ENCODE measurements at regions not wholly inside any gene's neighbourhood (a gene's known extent, or its start where the extent isn't known, plus 50 kb on each side); places are given as distances from the start of the nearest gene placed in this dataset.

GRCh38 chr18:39039813-39040212, 1474.2 kb upstream of the CELF4 start:
- Mint-ChIP-seq H3K9me3 (no peaks in the 10 kb centered on the region), H3K4me3 (no peak overlapping the region), H3K27me3 (ENCODE audit: insufficient read depth) (no peaks in the 10 kb centered on the region), H3K27ac (no peak overlapping the region), H3K4me1 (no peaks in the 10 kb centered on the region), H3K36me3 (ENCODE audit: low read depth) (no peaks in the 10 kb centered on the region)
- no peaks in the 10 kb centered on the region for H3K36me3 ChIP-seq (ENCODE audit: control insufficient read depth, insufficient read depth, low read length)
- no peak for DNase-seq
- WGBS, 2 experiments (ENCODE audit: insufficient coverage in 1 of 2, insufficient read length in 1 of 2), result 87 to 100% methylated on average over 2 of the region's 2 CpGs
- H3K4me1 ChIP-seq (ENCODE audit: control insufficient read depth, insufficient read depth, low read length), result no peaks in the 10 kb centered on the region
- no peaks in the 10 kb centered on the region for H3K9me3 ChIP-seq (ENCODE audit: control insufficient read depth, low read length)
- H3K27ac ChIP-seq (ENCODE audit: low read depth, low read length), result no peak overlapping the region
- H3K27me3 ChIP-seq (ENCODE audit: control insufficient read depth, insufficient read depth, low read length, poor library complexity, severe bottlenecking), result no peaks in the 10 kb centered on the region
- H3K4me3 ChIP-seq (ENCODE audit: low read length), result no peak overlapping the region
- TF ChIP-seq CTCF (conservative IDR thresholded peaks at IDR 0.05), result no peak
- H3K9ac ChIP-seq (ENCODE audit: extremely low read depth, low read length, poor library complexity, severe bottlenecking), result no peak overlapping the region

GRCh38 chr18:39037925-39038324, 1472.3 kb upstream of the CELF4 start:
- Histone ChIP-seq H3K9ac (ENCODE audit: extremely low read depth, low read length, poor library complexity, severe bottlenecking) (no peak overlapping the region), H3K27ac (ENCODE audit: low read depth, low read length) (no peak overlapping the region), H3K36me3 (ENCODE audit: control insufficient read depth, insufficient read depth, low read length) (no peaks in the 10 kb centered on the region), H3K27me3 (ENCODE audit: control insufficient read depth, insufficient read depth, low read length, poor library complexity, severe bottlenecking) (no peaks in the 10 kb centered on the region), H3K9me3 (ENCODE audit: control insufficient read depth, low read length) (no peaks in the 10 kb centered on the region), H3K4me3 (ENCODE audit: low read length) (no peak overlapping the region), H3K4me1 (ENCODE audit: control insufficient read depth, insufficient read depth, low read length) (no peaks in the 10 kb centered on the region)
- no peaks in the 10 kb centered on the region for H3K27me3 Mint-ChIP-seq (ENCODE audit: insufficient read depth)
- H3K4me1 Mint-ChIP-seq, result no peaks in the 10 kb centered on the region
- 85% methylated on average over 2 of the region's 2 CpGs; no CpG with 5 or more reads in 1 of the 2 experiments for WGBS, 2 experiments (ENCODE audit: insufficient coverage in 1 of 2, insufficient read length in 1 of 2)
- H3K4me3 Mint-ChIP-seq, result no peak overlapping the region
- H3K9me3 Mint-ChIP-seq, result no peaks in the 10 kb centered on the region
- H3K27ac Mint-ChIP-seq, result no peak overlapping the region
- DNase-seq, result no peak
- H3K36me3 Mint-ChIP-seq (ENCODE audit: low read depth), result no peaks in the 10 kb centered on the region
- TF ChIP-seq CTCF (conservative IDR thresholded peaks at IDR 0.05), result no peak

GRCh38 chr18:39033312-39033711, 1467.7 kb upstream of the CELF4 start:
- H3K9ac ChIP-seq (ENCODE audit: extremely low read depth, low read length, poor library complexity, severe bottlenecking), result no peak overlapping the region
- H3K4me3 Mint-ChIP-seq, result no peak overlapping the region
- H3K4me3 ChIP-seq (ENCODE audit: low read length), result no peak overlapping the region
- no peaks in the 10 kb centered on the region for H3K27me3 Mint-ChIP-seq (ENCODE audit: insufficient read depth)
- no peak overlapping the region for H3K27ac Mint-ChIP-seq
- H3K4me1 Mint-ChIP-seq, result no peaks in the 10 kb centered on the region
- no peaks in the 10 kb centered on the region for H3K9me3 ChIP-seq (ENCODE audit: control insufficient read depth, low read length)
- H3K9me3 Mint-ChIP-seq, result no peaks in the 10 kb centered on the region
- H3K27ac ChIP-seq (ENCODE audit: low read depth, low read length), result no peak overlapping the region
- DNase-seq, result no peak
- H3K36me3 Mint-ChIP-seq (ENCODE audit: low read depth), result no peaks in the 10 kb centered on the region
- H3K27me3 ChIP-seq (ENCODE audit: control insufficient read depth, insufficient read depth, low read length, poor library complexity, severe bottlenecking), result no peaks in the 10 kb centered on the region
- H3K36me3 ChIP-seq (ENCODE audit: control insufficient read depth, insufficient read depth, low read length), result no peaks in the 10 kb centered on the region
- 75 to 84% methylated on average over 1 of the region's 1 CpG for WGBS, 2 experiments (ENCODE audit: insufficient coverage in 1 of 2, insufficient read length in 1 of 2)
- no peak for TF ChIP-seq CTCF (conservative IDR thresholded peaks at IDR 0.05)
- H3K4me1 ChIP-seq (ENCODE audit: control insufficient read depth, insufficient read depth, low read length), result no peaks in the 10 kb centered on the region

All from endodermal cell (in vitro differentiated cells).